ENCODE measurements at regions not wholly inside any gene's neighbourhood (a gene's known extent, or its start where the extent isn't known, plus 50 kb on each side); places are given as distances from the start of the nearest gene placed in this dataset.
"Not testable (repeated sequence)": the region's sequence is repeated elsewhere in the genome, so short reads cannot be mapped to it uniquely, and the experiment has no call there.

- DNase-seq, result no peak
Measured at GRCh38 chr2:16036951-16037350, 96.6 kb downstream of the MYCN start.

DNA sequence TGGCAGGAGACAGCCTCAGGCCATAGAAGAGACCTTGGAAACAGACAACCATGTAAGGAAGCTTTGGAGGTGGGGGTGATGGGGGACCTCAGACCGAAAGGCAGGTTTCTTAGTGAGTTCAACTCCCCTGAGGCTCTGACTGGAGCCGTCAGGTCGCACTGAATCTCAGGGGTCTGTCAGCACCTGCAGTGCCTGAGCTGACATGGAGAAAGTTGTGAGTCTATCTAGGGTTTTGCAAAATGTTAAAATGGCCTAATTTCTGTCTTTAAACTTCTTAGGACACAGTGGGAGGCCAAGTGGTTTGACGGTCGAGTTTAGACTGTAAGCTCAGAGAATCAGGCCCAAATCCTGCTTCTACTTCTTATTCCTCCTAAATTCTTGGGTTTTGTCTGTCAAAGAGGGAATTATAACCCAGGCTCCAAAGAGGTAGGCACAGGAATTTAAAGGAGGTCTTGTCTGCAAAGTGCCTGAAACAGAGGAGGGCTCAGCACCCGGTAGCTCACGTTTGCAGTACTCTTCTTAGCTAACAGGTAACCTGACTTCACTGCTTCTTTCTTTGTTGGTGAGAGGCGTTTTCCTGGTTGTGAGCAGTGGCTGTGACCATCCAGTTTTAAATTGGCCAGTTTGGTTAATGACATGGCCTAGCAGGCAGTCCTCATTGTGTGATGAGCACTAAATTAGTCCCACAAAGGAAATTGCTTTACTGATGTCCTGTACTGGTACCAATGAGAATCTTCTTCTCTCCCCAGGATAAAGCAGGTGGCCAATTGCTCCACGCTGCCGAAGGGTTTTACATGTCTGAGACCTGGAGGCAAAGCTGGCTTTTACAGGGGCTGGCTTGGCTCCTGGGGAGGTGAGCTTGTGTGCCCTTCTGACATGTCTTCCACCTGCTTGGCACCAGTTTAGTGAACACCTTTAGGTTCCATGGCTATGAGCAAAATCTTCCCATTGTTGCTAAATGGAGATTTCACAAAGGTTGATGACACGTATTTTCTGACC, 95.7 kb downstream of the MYCN start:
- DNase-seq, result no peak

DNA sequence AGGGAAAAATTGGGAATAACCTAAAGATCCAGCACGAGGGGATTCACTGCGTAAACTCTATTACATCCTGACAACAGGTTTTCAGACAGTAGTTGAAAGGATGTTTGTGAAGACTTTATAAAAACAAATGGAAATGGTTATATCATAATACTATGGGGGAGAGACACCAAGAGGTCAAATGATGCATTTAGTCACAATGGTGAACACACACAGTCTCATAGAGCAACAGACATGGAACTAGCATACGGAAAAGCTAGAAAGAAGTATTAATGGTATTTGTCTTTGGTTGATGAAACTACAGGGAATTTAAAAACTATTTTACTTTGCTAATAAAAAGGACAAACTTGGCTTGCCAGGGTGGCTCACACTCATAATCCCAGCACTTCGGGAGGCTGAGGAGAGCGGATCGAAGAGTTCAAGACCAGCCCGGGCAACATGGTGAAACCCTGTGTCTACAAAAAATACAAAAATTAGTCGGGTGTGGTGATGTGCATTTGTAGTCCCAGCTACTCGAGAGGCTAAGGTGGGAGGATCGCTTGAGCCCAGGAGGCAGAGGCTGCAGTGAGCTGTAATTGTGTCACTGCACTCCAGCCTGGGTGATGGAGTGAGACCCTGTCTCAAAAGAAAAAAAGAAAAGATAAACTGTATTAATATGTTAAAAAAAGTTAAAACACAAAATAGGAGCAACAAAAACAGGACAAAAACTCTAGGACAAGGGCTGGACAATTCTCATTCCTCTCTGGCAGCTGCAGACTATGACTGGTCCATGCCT, 94.8 kb downstream of the MYCN start:
- no peak for DNase-seq

DNA sequence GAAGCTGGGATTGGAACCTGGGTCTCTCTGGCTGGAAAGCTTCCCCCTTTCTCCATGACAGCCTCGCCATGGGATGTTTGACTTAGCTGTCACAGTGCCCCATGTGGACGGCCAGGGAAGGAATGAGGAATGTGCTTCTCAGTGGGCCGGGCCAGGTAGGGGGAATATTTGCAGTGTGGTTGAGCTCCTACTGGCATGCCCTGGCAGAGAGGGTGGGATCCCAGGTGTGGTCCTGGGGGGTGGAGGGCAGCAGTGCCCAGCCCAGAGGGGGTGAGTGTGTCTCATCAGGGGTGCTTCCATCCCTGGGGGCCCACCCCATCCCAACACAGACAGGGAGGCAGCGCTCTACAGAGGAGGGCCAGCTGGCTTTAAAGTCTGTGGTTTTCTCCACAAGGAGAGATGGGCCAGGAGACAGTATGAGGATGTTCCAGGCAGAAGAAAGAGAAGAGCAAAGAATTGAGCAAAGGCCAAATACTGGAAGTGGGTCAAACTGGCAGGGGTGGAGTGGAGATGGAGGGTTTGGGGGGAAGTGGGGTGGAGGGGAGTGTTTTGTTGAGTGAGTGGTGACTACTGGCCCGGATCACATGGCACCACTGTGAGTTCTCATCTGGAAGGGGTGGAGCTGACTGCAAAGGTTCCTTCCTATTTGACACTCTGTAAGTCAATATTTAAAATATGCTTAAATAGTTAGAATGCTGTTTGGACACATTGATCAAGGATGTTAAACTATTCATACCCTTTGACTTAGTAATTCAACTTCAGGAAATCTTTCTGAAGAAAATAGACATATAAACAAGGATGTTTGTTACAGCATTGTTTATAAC, 94.0 kb downstream of the MYCN start:
- no peak for DNase-seq

GRCh38 chr2:16033032-16033293, 92.6 kb downstream of the MYCN start:
- DNase-seq, result no peak

GRCh38 chr2:16032282-16033031, 92.1 kb downstream of the MYCN start:
- DNase-seq, result no peak

- DNase-seq, result no peak
Measured at GRCh38 chr2:16031848-16032159, 91.5 kb downstream of the MYCN start.

DNA sequence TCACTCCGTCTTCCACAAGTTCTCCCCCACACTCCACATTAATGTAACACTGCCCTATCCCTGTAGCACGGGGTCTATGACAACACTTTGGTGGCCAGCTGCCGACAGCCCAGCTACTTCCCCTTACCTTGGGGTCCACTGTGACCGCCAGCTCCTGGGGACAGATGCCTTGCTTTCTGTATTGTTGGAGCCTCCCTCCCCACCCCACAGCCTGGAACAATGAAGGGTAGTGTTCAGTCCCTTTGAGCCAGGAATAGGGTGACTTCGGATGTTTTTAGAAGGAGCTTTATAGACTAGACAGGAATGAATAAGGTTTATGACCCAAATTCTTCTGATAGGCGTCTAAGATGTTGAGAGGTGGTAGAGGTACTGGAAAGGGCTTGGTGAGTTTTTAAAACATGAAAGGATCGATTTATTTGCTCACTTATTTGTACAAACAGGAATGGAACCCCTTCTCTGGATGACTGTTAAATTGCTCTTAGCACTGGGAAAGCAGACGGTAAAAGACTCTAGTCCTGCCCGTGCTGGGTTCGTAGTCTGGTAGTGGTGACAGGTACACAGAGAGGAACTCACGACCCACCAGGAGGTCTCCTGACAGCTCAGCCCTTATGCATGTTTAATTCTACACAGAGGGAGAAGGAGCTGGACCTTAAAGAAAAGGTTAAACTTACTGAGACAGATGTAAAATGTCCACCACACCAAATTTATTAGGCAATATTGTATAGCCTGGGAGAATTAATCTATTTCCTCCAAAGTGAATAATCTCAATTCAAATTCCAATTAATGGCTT, 90.9 kb downstream of the MYCN start:
- DNase-seq, result no peak

GRCh38 chr2:16030206-16031057, 90.1 kb downstream of the MYCN start:
- DNase-seq, result no peak

GRCh38 chr2:16028644-16029043, 88.3 kb downstream of the MYCN start:
- DNase-seq, result no peak

GRCh38 chr2:16026816-16027501, 86.6 kb downstream of the MYCN start:
- no peak for DNase-seq

DNA sequence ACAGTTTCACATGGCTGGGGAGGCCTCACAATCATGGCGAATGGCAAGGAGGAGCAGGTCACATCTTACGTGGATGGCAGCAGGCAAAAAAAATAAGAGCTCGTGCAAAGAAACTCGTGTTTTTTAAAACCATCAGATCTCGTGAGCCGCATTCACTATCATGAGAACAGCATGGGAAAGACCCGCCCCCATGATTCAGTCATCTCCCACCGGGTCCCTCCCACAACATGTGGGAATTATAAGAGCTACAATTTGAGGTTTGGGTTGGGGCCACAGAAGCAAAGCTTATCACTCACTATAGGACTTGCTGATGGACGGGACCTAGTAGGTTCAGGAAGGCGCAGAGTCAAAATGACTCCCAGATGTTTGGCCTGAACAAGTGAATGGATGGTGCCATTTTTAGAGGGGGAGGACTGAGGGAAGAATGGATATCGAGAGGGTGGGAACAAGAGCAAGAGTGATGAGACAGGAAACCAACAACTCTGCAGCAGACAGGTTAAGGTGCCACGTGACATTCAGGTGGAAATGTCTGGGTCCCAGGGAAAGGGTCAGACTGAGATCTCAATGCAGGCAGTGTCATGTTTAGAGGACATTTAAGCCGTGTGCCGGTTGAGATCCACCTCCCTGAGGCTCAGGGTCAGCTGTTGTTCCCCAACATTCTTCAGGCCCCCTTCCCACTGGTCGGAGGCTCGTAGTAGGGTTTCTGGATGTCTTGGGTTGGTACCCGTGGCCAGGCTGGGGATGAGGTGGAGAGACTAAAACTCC, 85.7 kb downstream of the MYCN start:
- no peak for DNase-seq

DNA sequence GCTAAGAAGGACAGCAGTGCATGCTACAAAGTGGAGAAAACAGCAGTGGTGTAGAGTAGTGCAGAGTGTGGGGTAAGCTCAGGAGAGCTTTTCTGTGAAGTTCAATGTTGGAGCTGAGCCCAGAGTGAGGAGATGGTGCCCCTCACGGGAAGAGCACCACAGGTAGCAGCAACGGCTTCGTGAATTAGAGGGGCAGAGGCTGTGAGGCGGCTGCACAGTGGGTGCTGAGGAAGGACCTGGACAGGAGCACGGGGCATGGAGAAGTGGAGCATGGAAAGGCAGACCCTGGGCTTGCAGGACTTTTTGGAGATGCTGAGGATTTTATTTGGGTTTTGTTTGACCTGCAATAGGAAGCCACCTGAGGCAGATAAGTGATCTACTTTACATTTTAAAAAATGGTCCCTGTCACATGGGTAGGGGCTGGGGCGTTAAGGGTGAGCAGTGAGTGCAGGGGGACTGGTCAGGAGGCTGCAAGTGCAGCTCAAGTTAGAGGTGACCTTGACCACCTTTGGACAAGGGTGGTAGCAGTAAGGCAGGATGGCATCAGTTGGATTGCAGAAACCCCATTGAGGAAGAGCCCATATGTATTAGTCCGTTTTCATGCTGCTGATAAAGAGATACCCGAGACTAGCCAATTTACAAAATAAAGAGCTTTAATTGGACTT, 85.0 kb downstream of the MYCN start:
- no peak for DNase-seq

GRCh38 chr2:16024628-16025027, 84.3 kb downstream of the MYCN start:
- DNase-seq, result not testable (repeated sequence)

GRCh38 chr2:16023506-16024360, 83.4 kb downstream of the MYCN start:
- no peak for DNase-seq

- DNase-seq, result no peak
Measured at GRCh38 chr2:16022548-16023240, 82.3 kb downstream of the MYCN start.
